HFFc6 (cell line): ENCODE measurements at regions not wholly inside any gene's neighbourhood (a gene's known extent, or its start where the extent isn't known, plus 50 kb on each side); places are given as distances from the start of the nearest gene placed in this dataset.

Experiments used
- DNase-seq: peaks from one replicate; pipeline ENCODE4 v3.0.0-alpha.2; 2018
- H3K27ac Mint-ChIP-seq: 2 replicates; pipeline ENCODE4 v1.8.0; 2020; ENCODE audit warnings: mild to moderate bottlenecking, mixed read lengths
- H3K27me3 Mint-ChIP-seq: 2 replicates; pipeline ENCODE4 v1.8.0; 2021; ENCODE audit warnings: mild to moderate bottlenecking, moderate library complexity, mixed read lengths; ENCODE audit not compliant: insufficient read depth
- H3K36me3 Mint-ChIP-seq: 2 replicates; pipeline ENCODE4 v1.8.0; 2021; ENCODE audit warnings: low read depth, mixed read lengths
- H3K4me1 Mint-ChIP-seq: 2 replicates; pipeline ENCODE4 v1.8.0; 2020; ENCODE audit warnings: low read depth, mixed read lengths
- H3K4me3 Mint-ChIP-seq: 2 replicates; pipeline ENCODE4 v1.8.0; 2020; ENCODE audit warnings: mild to moderate bottlenecking, moderate library complexity, mixed read lengths
- H3K9me3 Mint-ChIP-seq: 2 replicates; pipeline ENCODE4 v1.8.0; 2020; ENCODE audit warnings: mild to moderate bottlenecking, mixed read lengths
- TF ChIP-seq, protein P1 (sequence below): fragments of 200-600 bp; sonication (generic); IDR thresholded peaks from 2 replicates; pipeline ENCODE4 v1.5.0; 2021; ENCODE audit warnings: antibody characterized with exemption, mild to moderate bottlenecking

DNA sequence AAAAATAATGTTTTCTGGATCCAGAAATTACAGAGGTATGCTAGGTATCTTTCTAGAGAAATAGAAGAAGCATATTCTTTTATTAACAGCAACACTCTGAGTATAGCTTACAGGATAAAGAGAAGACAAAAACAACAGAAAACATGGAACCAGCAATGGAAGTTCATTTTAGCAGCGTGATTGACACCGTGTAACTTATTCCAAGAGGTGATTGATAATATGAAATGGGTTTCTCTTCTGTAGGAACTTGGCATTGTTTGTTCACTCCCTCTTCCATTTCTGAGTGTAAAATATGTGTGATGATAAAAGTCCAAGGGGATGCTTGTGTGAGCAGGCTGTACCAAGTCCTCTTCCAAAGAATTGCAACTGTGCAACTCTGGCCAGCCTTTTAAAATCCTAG is 303.0 kb downstream of the COL12A1 start:
- H3K27me3 Mint-ChIP-seq = peaks cover 3% of the 10 kb centered on the region; the same call in 1 of the 2 replicates
- H3K27ac Mint-ChIP-seq = no peak overlapping the region

DNA sequence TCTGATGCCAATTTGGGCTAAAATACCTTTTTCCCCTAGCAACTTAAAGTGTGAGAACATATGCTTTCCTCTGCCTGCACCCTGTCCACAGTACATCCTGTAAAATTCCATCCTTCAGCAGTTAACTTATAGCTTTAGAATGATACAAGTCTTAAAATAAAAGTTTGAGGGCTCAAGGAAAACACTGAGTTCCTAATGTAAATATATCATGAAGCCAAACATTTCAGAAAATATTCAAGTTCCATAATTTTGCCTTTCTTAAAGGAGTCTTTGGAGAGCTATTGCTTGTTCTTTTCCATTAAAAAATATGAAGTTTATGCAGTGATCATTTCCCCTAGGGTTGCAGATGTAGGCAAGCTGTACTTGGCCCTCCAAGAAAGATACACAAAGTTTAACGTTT is 303.8 kb downstream of the COL12A1 start:
- Mint-ChIP-seq H3K4me1 (peaks cover 11% of the 10 kb centered on the region), H3K4me3 (no peak overlapping the region), H3K27me3 (peaks cover 3% of the 10 kb centered on the region; the same call in 1 of the 2 replicates), H3K9me3 (peaks cover 20% of the 10 kb centered on the region), H3K36me3 (peaks cover 18% of the 10 kb centered on the region), H3K27ac (no peak overlapping the region)
- DNase-seq = no peak
- TF ChIP-seq, protein P1, sequence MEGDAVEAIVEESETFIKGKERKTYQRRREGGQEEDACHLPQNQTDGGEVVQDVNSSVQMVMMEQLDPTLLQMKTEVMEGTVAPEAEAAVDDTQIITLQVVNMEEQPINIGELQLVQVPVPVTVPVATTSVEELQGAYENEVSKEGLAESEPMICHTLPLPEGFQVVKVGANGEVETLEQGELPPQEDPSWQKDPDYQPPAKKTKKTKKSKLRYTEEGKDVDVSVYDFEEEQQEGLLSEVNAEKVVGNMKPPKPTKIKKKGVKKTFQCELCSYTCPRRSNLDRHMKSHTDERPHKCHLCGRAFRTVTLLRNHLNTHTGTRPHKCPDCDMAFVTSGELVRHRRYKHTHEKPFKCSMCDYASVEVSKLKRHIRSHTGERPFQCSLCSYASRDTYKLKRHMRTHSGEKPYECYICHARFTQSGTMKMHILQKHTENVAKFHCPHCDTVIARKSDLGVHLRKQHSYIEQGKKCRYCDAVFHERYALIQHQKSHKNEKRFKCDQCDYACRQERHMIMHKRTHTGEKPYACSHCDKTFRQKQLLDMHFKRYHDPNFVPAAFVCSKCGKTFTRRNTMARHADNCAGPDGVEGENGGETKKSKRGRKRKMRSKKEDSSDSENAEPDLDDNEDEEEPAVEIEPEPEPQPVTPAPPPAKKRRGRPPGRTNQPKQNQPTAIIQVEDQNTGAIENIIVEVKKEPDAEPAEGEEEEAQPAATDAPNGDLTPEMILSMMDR = no peak

More for the DNA sequence above, 303.0 kb downstream of the COL12A1 start:
- Mint-ChIP-seq H3K36me3 (peaks cover 18% of the 10 kb centered on the region), H3K9me3 (peaks cover 20% of the 10 kb centered on the region), H3K4me3 (no peak overlapping the region), H3K4me1 (peaks cover 11% of the 10 kb centered on the region)
- TF ChIP-seq, protein P1 = no peak
- no peak for DNase-seq

DNA sequence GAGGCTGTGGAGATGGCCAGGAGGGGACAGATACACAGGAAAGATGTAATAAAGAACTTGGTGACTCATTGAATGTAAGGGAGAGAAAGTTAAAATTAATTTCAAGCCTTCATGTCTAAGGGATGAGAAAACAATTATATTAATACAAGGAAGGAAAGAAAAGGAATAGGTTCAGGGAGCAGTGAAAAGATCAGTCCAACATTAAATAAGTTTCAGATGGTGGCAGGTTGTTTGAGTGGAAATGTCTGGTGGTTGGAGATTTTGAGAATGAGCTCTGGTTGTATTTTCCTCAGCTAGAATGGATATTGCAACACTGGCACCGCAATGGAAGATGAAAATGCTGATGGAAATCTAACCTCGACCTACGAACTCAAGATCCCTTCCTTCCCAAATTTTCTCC is 304.3 kb downstream of the COL12A1 start:
- Mint-ChIP-seq H3K36me3 (peaks cover 18% of the 10 kb centered on the region), H3K4me3 (no peak overlapping the region)

DNA sequence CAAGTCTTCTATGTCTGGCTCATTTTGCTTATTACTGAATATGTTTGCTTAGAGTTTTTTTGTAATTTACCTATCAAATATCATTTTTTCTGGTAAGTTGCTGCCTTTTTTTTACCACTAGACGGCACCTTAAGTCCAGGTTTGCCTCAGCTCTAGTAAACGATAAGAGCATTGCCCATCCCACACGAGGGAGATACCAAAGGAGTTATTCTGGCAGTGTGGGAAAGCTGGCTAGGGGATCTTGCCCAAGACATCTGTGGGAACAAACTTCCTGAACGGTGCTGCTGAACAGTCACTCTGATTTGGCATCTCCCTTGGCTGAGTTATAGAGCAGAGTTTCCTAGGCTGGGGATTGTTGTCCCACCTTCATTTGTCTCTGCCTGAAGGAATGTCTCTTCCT is 306.4 kb downstream of the COL12A1 start:
- Mint-ChIP-seq H3K4me1 (peaks cover 11% of the 10 kb centered on the region), H3K27ac (no peak overlapping the region), H3K36me3 (peaks cover 10% of the 10 kb centered on the region), H3K9me3 (peaks cover 12% of the 10 kb centered on the region), H3K27me3 (peaks cover 3% of the 10 kb centered on the region; the same call in 1 of the 2 replicates), H3K4me3 (no peak overlapping the region; the same call in 1 of the 2 replicates)
- DNase-seq = peak; percentile 57
- TF ChIP-seq, protein P1 = peak; percentile 79

More for the DNA sequence above, 304.3 kb downstream of the COL12A1 start:
- no peak overlapping the region for H3K27ac Mint-ChIP-seq
- DNase-seq = no peak
- peaks cover 11% of the 10 kb centered on the region for H3K4me1 Mint-ChIP-seq
- H3K27me3 Mint-ChIP-seq = peaks cover 3% of the 10 kb centered on the region; the same call in 1 of the 2 replicates
- peaks cover 20% of the 10 kb centered on the region for H3K9me3 Mint-ChIP-seq
- TF ChIP-seq, protein P1 = no peak

DNA sequence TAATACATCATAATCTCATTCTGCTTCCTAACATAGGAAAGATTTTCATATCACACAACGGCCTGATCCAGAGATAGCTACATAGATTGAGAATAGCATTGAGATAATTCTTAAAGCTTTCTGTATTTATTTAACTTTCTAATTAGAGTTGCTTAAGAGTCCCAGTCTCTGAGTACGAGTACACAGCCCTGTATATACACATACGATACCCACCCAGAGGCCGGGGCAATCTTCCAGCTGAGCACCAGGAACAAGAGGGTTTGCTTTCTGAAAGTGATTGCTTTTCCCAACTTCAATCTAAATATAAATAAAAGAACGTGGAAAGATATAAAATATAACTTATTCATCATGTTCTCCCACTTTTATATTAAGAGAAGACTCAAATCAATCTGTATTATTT is 313.8 kb downstream of the COL12A1 start:
- Mint-ChIP-seq H3K27me3 (no peaks in the 10 kb centered on the region), H3K4me3 (no peak overlapping the region; the same call in 1 of the 2 replicates), H3K36me3 (no peaks in the 10 kb centered on the region), H3K4me1 (peaks cover 19% of the 10 kb centered on the region), H3K27ac (no peak overlapping the region), H3K9me3 (no peaks in the 10 kb centered on the region)
- DNase-seq = no peak
- TF ChIP-seq, protein P1 = no peak
